ENCODE measurements at regions not wholly inside any gene's neighbourhood (a gene's known extent, or its start where the extent isn't known, plus 50 kb on each side); places are given as distances from the start of the nearest gene placed in this dataset.
A peak's percentile ranks its signal among the peaks of the same experiment; 100 is the strongest.

- DNase-seq (ENCODE audit: low read depth): no peak
Observed at GRCh38 chr2:217116610-217117009, 256.7 kb upstream of the TNP1 start.

DNA sequence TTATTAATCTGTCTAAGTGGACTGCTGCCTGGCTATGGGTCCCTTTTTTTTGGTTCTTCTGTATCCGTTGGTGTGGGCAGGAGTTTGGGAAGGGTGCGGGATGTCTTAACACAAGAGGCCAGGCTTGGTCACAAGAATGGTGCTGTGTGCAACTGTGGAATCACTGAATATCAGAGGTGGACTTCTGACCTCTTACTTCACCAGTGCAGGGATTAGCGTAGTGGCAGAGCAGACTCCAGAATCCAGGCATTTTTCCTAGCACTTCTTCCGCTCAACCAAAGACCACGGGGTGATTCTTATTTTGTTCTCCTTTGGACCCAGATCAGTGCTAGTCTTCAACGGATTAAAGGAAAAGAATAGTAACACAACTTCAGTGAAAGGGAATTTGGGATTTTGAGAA is 254.3 kb upstream of the TNP1 start:
- DNase-seq (ENCODE audit: low read depth): no peak

DNA sequence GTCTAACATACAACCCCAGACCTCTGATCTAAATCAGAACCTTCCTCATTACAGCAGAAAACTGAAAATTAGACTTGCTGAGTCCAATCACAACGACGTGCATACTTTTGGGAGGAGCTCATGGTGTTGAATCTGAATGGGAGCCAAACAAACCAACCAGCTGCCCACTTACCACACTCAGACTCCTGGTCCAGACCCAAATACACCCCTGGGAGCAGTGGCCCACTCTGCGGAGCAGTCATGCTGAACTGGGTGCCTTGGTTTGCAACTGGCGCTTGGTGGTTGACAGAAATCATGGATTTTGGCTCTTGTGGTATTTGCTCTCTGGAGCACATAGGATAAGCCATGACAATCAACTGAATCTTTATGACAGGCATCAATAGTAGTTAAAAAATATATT is 253.6 kb upstream of the TNP1 start:
- DNase-seq (ENCODE audit: low read depth): no peak

DNA sequence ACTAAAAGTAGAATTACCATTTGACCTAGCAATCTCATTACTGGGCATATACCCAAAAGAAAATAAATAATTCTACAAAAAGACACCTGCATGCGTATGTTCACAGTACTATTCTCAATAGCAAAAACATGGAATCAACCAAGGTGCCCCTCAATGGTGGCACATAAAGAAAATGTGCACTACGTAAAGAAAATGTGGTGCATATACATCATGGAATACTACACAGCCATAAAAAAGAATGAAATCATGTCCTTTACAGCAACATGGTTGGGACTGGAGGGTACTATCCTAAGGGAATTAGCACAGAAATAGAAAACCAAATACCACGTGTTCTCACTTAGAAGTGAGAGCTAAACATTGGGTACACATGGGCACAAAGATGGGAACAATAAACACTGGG is 250.7 kb upstream of the TNP1 start:
- no peak for DNase-seq (ENCODE audit: low read depth)

GRCh38 chr2:217108575-217109027 is 248.7 kb upstream of the TNP1 start:
- DNase-seq (ENCODE audit: low read depth): no peak

DNA sequence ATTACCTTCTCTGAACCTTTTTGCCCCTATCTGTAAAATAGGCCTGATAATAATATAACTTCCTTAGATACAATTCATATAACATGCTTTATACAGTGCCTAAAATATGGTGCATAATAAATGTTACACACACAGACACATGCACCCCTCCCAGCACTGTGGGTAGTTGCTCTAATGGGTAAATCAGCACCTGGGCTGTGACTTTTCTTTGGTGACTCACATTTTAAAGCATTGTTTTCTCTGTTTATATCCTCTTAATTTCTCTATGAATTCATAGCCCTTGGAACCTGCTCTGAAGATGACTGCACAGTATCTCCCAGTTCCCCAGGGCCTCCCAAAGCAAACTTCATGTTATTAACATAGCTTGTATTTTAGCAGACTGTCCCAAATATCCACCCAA is 248.2 kb upstream of the TNP1 start:
- no peak for DNase-seq (ENCODE audit: low read depth)

- no peak for DNase-seq (ENCODE audit: low read depth)
Observed at GRCh38 chr2:217107480-217107879, 247.6 kb upstream of the TNP1 start.

DNA sequence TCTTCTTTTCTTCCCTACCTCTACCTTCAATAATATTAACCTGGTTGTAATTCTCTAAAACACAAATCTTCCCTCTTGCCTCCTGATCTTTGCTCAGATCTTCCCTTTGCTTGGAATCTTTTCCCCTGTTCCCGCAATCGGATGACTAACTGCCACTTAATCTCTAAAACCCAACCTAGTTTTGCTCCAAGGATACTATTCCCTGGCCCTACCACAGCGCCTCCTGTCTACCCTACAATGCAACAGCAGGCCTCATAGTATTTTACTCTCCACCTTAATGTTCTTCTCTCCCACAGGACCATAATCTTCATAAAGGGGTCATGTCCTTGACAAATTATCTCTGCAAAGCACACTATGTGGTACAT is 246.8 kb upstream of the TNP1 start:
- DNase-seq (ENCODE audit: low read depth): peak; percentile 85

- peak; percentile 98 for DNase-seq (ENCODE audit: low read depth)
Observed at GRCh38 chr2:217105733-217106649, 246.1 kb upstream of the TNP1 start.

DNA sequence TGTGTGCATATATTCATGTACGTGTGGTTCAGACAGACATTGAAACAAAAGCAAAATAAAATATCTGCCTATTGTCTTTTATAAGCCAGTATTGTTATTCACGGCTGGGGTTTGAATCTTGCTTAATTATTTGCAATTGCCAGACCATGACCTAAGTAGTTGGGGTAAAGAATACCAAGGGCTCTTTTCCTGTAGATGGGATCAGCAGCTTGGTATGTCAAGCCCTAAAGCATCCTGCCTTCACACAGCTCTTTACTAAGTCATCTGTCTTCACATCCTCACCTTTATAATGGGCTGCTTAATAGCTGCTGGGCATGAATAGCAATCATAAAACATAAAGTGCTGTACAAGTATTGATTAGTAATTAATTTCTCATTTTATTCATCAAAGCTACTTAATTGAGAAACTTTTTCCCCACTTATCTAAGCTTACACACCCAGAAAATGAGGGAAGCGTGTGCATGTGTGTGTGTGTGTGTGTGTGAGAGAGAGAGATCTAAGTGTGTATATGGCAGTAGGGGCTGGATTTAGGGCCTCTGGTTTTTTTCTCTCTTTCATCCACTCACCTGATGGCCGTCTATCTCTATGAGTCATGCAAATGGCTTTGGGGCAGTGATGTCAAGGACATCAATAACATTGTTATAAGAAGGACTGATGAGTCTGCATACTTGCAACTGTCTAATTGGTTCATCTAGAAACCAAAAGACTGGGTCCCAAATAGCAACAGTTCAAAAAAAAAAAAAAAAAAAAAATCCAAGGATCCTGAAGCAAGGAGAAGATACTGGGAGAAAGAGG is 244.1 kb upstream of the TNP1 start:
- peak; percentile 76 for DNase-seq (ENCODE audit: low read depth)

GRCh38 chr2:217102956-217103355 is 243.1 kb upstream of the TNP1 start:
- peak; percentile 17 for DNase-seq (ENCODE audit: low read depth)

DNA sequence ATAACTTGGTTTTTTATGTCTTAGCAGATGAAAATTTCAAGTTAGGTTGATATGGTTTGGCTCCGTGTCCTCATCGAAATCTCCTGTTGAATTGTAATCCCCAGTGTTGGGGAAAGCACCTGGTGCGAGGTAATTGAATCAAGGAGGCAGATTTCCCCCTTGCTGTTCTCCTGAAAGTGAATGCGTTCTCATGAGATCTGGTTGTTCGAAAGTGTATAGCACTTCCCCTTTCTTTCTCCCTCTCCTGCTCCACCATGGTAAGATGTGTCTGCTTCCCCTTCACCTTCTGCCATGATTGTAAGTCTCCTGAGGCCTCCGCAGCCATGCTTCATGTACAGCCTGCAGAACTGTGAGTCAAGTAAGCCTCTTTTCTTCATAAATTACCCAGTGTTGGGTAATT is 242.1 kb upstream of the TNP1 start:
- DNase-seq (ENCODE audit: low read depth): no peak

GRCh38 chr2:217099561-217099960 is 239.7 kb upstream of the TNP1 start:
- no peak for DNase-seq (ENCODE audit: low read depth)

DNA sequence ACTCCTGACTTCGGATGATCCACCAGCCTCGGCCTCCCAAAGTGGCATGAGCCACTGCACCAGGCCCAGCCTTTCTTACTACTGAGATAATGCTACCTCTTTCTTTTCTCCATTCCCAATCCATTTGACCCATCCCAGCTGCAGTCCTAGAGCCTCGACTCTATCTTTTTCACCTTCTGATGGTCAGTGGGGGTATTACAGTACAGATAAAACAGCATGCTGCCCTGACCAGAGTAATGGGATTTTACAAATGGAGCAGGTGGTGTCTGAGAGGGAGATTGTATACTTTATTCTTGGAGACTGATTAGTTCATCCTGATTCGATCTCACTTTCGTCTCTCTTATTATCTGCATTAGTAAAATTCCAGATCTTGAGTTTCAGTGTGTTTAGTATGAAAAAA is 238.6 kb upstream of the TNP1 start:
- DNase-seq (ENCODE audit: low read depth): no peak

DNA sequence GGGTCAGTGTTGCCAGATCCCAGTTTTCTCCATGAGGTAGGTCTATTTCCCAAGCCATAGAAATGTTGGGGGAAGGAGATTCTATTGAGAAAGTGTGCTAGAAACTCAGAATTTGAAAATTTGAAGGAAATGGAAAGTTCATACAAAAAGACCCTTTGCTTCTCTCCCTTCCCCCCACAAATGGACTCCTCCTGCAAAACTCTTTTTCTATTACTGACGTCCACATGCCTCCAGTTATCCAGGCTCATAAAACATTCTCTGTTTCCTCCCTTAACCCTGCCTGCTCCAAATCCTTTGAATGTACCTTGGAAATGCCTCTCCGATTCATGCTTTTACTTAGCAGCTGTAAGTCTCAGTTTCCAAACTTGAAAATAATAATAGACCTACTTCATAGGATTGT is 237.5 kb upstream of the TNP1 start:
- DNase-seq (ENCODE audit: low read depth): no peak

- no peak for DNase-seq (ENCODE audit: low read depth)
Observed at GRCh38 chr2:217096474-217097225, 236.8 kb upstream of the TNP1 start.

DNA sequence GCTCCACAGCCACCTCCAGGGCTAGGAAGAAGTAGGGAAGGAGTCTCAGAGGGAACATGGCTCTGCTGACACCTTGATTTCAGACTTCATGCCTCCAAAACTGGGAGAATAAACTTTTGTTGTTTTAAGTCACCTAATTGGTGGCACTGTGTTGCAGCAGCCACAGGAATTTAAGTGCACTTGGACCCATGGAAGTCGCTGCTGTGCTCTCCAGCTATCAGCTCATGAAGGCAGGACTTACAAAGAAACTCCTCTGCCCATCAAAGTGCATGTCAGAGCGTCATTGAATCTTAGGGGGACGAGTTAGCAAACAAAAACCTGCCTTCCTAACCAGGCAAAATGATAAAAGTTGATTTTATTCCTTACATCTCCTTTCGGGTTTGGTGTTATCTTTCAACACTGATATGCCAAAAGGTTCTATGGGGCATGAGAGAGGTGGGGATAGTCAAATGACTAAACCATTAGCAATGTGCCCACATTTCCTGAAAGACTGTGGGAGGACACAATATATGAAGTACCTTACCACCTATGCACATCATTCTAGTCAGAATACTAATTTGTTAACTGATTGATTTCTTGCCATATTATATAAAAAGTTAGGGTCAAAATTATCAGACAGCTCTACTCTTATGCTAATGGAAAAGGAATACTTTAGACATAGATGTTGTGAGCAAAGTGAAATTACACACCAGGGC is 235.8 kb upstream of the TNP1 start:
- DNase-seq (ENCODE audit: low read depth): peak; percentile 42

DNA sequence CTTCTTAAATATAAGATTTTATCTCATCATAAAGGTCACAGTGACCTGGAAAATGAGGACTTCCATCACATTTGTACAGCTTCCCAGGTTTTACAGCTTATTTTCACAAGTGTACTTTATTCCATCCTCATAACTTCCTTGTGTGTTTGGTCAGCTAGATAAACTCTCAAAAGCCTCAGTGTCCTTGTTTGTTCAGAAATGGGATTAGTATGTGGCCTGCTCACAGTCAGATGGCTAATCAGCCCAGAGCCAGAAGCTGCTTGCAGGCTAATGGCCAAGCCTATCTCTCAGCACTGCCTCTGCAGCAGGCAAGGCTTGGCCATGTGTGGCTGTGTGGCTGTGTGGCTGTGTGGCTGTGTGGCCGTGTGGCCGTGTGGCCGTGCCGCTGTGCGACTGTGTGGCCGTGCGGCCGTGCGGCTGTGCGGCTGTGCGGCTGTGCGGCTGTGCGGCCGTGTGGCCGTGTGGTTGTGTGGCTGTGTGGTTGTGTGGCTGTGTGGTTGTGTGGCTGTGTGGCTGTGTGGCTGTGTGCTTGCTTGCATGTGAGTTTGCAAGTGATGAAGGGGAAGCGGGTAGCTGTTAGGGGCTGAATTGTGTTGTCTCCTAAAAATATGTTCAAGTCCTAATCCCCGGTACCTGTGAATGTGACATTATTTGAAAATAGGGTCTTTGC is 233.0 kb upstream of the TNP1 start:
- no peak for DNase-seq (ENCODE audit: low read depth)

GRCh38 chr2:217091531-217091930 is 231.7 kb upstream of the TNP1 start:
- no peak for DNase-seq (ENCODE audit: low read depth)

DNA sequence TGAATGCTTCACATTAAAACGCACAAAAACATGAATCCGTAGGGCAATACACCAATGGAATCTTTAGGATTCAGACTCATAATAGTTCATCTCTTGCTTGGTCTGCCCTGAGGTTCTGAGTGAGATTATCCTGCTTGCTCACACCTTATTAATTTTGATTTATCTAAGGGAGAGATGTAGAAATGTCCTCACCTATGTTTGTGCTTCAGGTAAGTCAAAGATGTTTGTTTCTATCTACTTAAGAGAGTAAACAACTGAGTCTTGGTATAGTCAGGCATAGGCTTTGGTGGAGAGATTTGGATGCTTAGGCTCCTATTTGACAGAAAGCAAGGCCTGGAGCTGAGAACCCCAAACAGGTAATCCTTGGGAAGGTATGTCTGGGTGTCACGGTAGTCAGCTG is 231.0 kb upstream of the TNP1 start:
- no peak for DNase-seq (ENCODE audit: low read depth)

DNA sequence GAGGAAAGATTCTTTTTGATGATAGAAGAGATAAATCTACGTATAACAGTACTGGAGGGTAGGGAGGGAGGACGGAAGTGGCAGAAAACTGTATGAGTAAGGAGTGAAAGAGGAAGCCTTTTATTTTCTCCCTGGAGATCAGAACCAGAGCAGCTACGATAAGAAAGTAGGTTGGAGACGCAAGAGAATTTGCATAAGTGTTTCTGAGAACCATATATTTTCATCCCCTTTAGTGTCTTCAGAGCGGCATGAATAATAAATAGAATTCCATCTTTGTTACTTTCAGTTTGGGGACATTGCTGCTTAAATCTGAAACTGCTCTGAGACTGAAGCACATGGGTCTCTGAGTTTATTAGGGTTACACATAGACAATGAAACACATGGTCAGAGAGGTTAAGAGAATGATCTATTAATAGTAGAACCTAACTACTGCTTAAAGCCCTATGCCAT is 230.2 kb upstream of the TNP1 start:
- DNase-seq (ENCODE audit: low read depth): peak; percentile 35

Data from ELR (cell line).